H1 (cell line): ENCODE measurements at regions not wholly inside any gene's neighbourhood (a gene's known extent, or its start where the extent isn't known, plus 50 kb on each side); places are given as distances from the start of the nearest gene placed in this dataset.

Experiments used
- CTCF ChIA-PET: fragments of 300-600 bp; sonication (Branson Sonifier 250); formaldehyde crosslinking; loops from one replicate; lab custom pipeline; 2021; ENCODE audit not compliant: partially characterized antibody; lab: Charles Lee
- POLR2A ChIA-PET: fragments of 300-600 bp; sonication (Branson Sonifier 250); formaldehyde crosslinking; loops from one replicate; lab custom pipeline; 2021; ENCODE audit warnings: inconsistent platforms; ENCODE audit not compliant: partially characterized antibody; lab: Charles Lee
- DNase-seq, 2 experiments: peaks; one replicate each; pipeline versions ENCODE4 v3.0.0 to v3.0.0-alpha.2; 2010 to 2022; ENCODE audit warnings: low spot score in 2 of 2, low read depth in 1 of 2, mixed read lengths in 1 of 2
- FAIRE-seq: peaks from 2 replicates; lab custom pipeline; 2011; peaks lifted over from hg19 to GRCh38; lab: Jason Lieb, UNC
- H2AFZ ChIP-seq: 2 replicates; pipeline ENCODE4 v1.8.1; 2012; ENCODE audit warnings: low read length, inconsistent platforms
- H2AK5ac ChIP-seq: 2 replicates; pipeline ENCODE4 v1.6.1; 2013; ENCODE audit warnings: low read depth, low read length
- H2BK120ac ChIP-seq: replicated peaks from 2 replicates; pipeline ENCODE3; 2013; ENCODE audit warnings: low read depth, low read length, inconsistent platforms
- H2BK12ac ChIP-seq: 2 replicates; pipeline ENCODE4 v1.6.1; 2013; ENCODE audit warnings: low read depth, low read length
- H2BK15ac ChIP-seq: 2 replicates; pipeline ENCODE4 v1.6.1; 2013; ENCODE audit warnings: low read length
- H2BK20ac ChIP-seq: 2 replicates; pipeline ENCODE4 v1.6.1; 2013; ENCODE audit warnings: low read length
- H2BK5ac ChIP-seq: 2 replicates; pipeline ENCODE4 v1.6.1; 2013; ENCODE audit warnings: low read depth, low read length
- H3K14ac ChIP-seq: 2 replicates; pipeline ENCODE4 v1.6.1; 2013; ENCODE audit warnings: inconsistent platforms; ENCODE audit not compliant: insufficient read length
- H3K18ac ChIP-seq: 2 replicates; pipeline ENCODE4 v1.6.1; 2013; ENCODE audit warnings: low read length; ENCODE audit errors: extremely low read depth
- H3K23ac ChIP-seq: 2 replicates; pipeline ENCODE4 v1.6.1; 2013; ENCODE audit warnings: inconsistent platforms; ENCODE audit not compliant: insufficient read length
- H3K23me2 ChIP-seq: 2 replicates; pipeline ENCODE4 v1.6.1; 2013; ENCODE audit warnings: low read depth, low read length
- H3K27ac ChIP-seq: 2 replicates; pipeline ENCODE4 v1.6.1; 2011; ENCODE audit warnings: low read depth, low read length, inconsistent platforms
- H3K27me3 ChIP-seq, 4 experiments: replicated peaks in 1 of 4; 1 replicate in 1 of 4; 2 replicates in 3 of 4; pipeline versions ENCODE4 v1.6.1 to v1.8.1; 2011 to 2013; ENCODE audit warnings: low read length in 3 of 4, mild to moderate bottlenecking in 3 of 4, inconsistent platforms in 2 of 4, mixed read lengths in 2 of 4, moderate library complexity in 1 of 4; ENCODE audit not compliant: control insufficient read depth in 3 of 4, insufficient read depth in 3 of 4; ENCODE audit errors: extremely low read depth in 1 of 4
- H3K36me3 ChIP-seq, 4 experiments: 2 replicates each; pipeline versions ENCODE4 v1.6.1 to v1.8.1; 2011 to 2013; ENCODE audit warnings: mild to moderate bottlenecking in 4 of 4, low read length in 3 of 4, moderate library complexity in 2 of 4, control low read depth in 1 of 4, inconsistent platforms in 1 of 4; ENCODE audit not compliant: insufficient read depth in 4 of 4, control insufficient read depth in 2 of 4
- H3K4ac ChIP-seq: replicated peaks from 2 replicates; pipeline ENCODE3; 2013; ENCODE audit warnings: low read length, low read depth, mixed read lengths, inconsistent platforms; ENCODE audit not compliant: insufficient read length
- H3K4me1 ChIP-seq, 4 experiments: replicated peaks in 1 of 4; 1 replicate in 1 of 4; 2 replicates in 3 of 4; pipeline versions ENCODE4 v1.6.1 to v1.8.1; 2011 to 2013; ENCODE audit warnings: low read length in 3 of 4, inconsistent platforms in 2 of 4, mixed read lengths in 1 of 4; ENCODE audit not compliant: insufficient read depth in 4 of 4, control insufficient read depth in 3 of 4
- H3K4me2 ChIP-seq, 2 experiments: 2 replicates each; pipeline versions ENCODE4 v1.6.1 to v1.8.1; 2011 to 2013; ENCODE audit warnings: low read depth in 2 of 2, low read length in 2 of 2, control low read depth in 1 of 2, inconsistent platforms in 1 of 2, mild to moderate bottlenecking in 1 of 2; ENCODE audit not compliant: insufficient read depth in 1 of 2
- H3K4me3 ChIP-seq, 4 experiments: fragments of 200-600, 300-600 bp in 1 of 4; sonication (generic), shearing (Covaris generic), sonication (Bioruptor Twin) in 1 of 4; 2 replicates each; pipeline versions ENCODE4 v1.5.1 to v1.8.1; 2011 to 2016; ENCODE audit warnings: low read length in 4 of 4, low read depth in 3 of 4, control low read depth in 2 of 4, inconsistent platforms in 2 of 4, mild to moderate bottlenecking in 2 of 4, mixed read lengths in 1 of 4, moderate library complexity in 1 of 4; ENCODE audit not compliant: insufficient read depth in 2 of 4; ENCODE audit errors: extremely low read depth in 1 of 4
- H3K56ac ChIP-seq: replicated peaks from 2 replicates; pipeline ENCODE3; 2013; ENCODE audit warnings: low read depth, mild to moderate bottlenecking, mixed read lengths, low read length, inconsistent platforms; ENCODE audit not compliant: insufficient read length
- H3K79me1 ChIP-seq: 2 replicates; pipeline ENCODE4 v1.6.1; 2013; ENCODE audit warnings: low read depth, low read length, control low read depth
- H3K79me2 ChIP-seq, 2 experiments: 2 replicates each; pipeline versions ENCODE4 v1.6.1 to v1.8.1; 2012 to 2013; ENCODE audit warnings: low read length in 2 of 2, mild to moderate bottlenecking in 2 of 2, inconsistent platforms in 1 of 2; ENCODE audit not compliant: insufficient read depth in 2 of 2, control insufficient read depth in 1 of 2
- H3K9ac ChIP-seq, 4 experiments: replicated peaks in 1 of 4; 1 replicate in 1 of 4; 2 replicates in 3 of 4; pipeline versions ENCODE4 v1.6.1 to v1.8.1; 2011 to 2013; ENCODE audit warnings: low read depth in 3 of 4, low read length in 3 of 4, control low read depth in 2 of 4, mild to moderate bottlenecking in 2 of 4, moderate library complexity in 2 of 4, inconsistent platforms in 1 of 4; ENCODE audit errors: extremely low read depth in 1 of 4
- H3K9me3 ChIP-seq, 2 experiments: 2 replicates each; pipeline versions ENCODE4 v1.6.1 to v1.8.1; 2012 to 2013; ENCODE audit warnings: mild to moderate bottlenecking in 2 of 2, moderate library complexity in 2 of 2, control low read depth in 1 of 2, inconsistent platforms in 1 of 2, low read depth in 1 of 2, low read length in 1 of 2, mixed read lengths in 1 of 2; ENCODE audit not compliant: insufficient read depth in 2 of 2
- H4K20me1 ChIP-seq, 2 experiments: replicated peaks in 1 of 2; 2 replicates each; pipeline versions ENCODE3 to v1.8.1; 2011 to 2013; ENCODE audit warnings: inconsistent platforms in 2 of 2, low read length in 2 of 2, mild to moderate bottlenecking in 1 of 2; ENCODE audit not compliant: insufficient read depth in 2 of 2, control insufficient read depth in 1 of 2
- H4K5ac ChIP-seq: 2 replicates; pipeline ENCODE4 v1.6.1; 2013; ENCODE audit warnings: low read length, low read depth, mixed read lengths, inconsistent platforms; ENCODE audit not compliant: insufficient read length
- H4K8ac ChIP-seq: 2 replicates; pipeline ENCODE4 v1.8.0; 2013; ENCODE audit warnings: mild to moderate bottlenecking, moderate library complexity, low read length, inconsistent platforms; ENCODE audit not compliant: insufficient read depth; ENCODE audit errors: extremely low read depth
- H4K91ac ChIP-seq: replicated peaks from 2 replicates; pipeline ENCODE3; 2013; ENCODE audit warnings: low read length, mixed read lengths, inconsistent platforms; ENCODE audit not compliant: insufficient read length
- CBX8 ChIP-seq: fragments of 300-800, 300-1000 bp; sonication (generic); IDR thresholded peaks from 2 replicates; pipeline ENCODE4 v1.7.1; 2016; ENCODE audit warnings: low read depth, low read length, borderline replicate concordance
- KDM4A ChIP-seq: IDR thresholded peaks from one replicate; pipeline ENCODE4 v1.7.1; 2012; ENCODE audit warnings: low read depth, mild to moderate bottlenecking, moderate library complexity, low read length, inconsistent platforms; ENCODE audit not compliant: severe bottlenecking
- MAFK ChIP-seq: IDR thresholded peaks from 2 replicates; pipeline ENCODE4 v1.6.1; 2012; ENCODE audit warnings: low read depth, mild to moderate bottlenecking, improper control_type of control experiment, low read length
- MAX ChIP-seq: IDR thresholded peaks from 2 replicates; pipeline ENCODE4 v1.6.1; 2012; ENCODE audit warnings: inconsistent platforms
- NRF1 ChIP-seq: IDR thresholded peaks from 2 replicates; pipeline ENCODE4 v1.6.1; 2011; ENCODE audit warnings: mild to moderate bottlenecking, low read depth, low read length, improper control_type of control experiment
- PHF8 ChIP-seq: fragments of 200-600 bp; sonication (generic); conservative IDR thresholded peaks from 2 replicates; pipeline ENCODE4 v1.7.1; 2012; ENCODE audit warnings: low read depth, mild to moderate bottlenecking, inconsistent platforms, low read length, moderate library complexity
- RNF2 ChIP-seq: fragments of 200-900, 300-1000 bp; sonication (generic); IDR thresholded peaks from 2 replicates; pipeline ENCODE4 v1.7.1; 2016; ENCODE audit warnings: borderline replicate concordance, low read depth, mild to moderate bottlenecking, antibody characterized with exemption, low read length; ENCODE audit not compliant: poor library complexity, severe bottlenecking; ENCODE audit errors: missing control alignments
- WGBS, 2 experiments: shearing (Covaris generic) in 1 of 2; methylation state at CpG; one replicate each; pipeline versions ENCODE4 v1.1.6 to v1.1.7; 2013 to 2015; ENCODE audit warnings: low lambda C conversion rate in 2 of 2, mixed read lengths in 2 of 2, inconsistent platforms in 1 of 2, low coverage in 1 of 2, missing lambda C conversion rate in 1 of 2; ENCODE audit not compliant: insufficient replicate concordance in 2 of 2, insufficient coverage in 1 of 2, insufficient read length in 1 of 2; ENCODE audit errors: extremely low coverage in 1 of 2, missing lambda C conversion rate in 1 of 2; 5-methylcytosine and 5-hydroxymethylcytosine counted together

- Histone ChIP-seq H2BK20ac (no peak overlapping the region), H3K9me3 (no peaks in the 10 kb centered on the region), H3K4me3 (no peak overlapping the region), H3K27me3 (no peaks in the 10 kb centered on the region), H2AFZ (no peak overlapping the region), H2BK5ac (no peak overlapping the region), H3K36me3 (no peaks in the 10 kb centered on the region), H2BK12ac (0 out of 2 replicates have a peak overlapping the region, but pooled peaks have one; percentile 33), H2AK5ac (no peak overlapping the region), H3K4me1 (no peaks in the 10 kb centered on the region), H3K79me2 (no peaks in the 10 kb centered on the region), H2BK120ac (no peak overlapping the region), H4K8ac (no peak overlapping the region), H3K9ac (no peak overlapping the region), H3K18ac (no peak overlapping the region), H3K4me2 (no peak overlapping the region), H3K56ac (no peak overlapping the region), H3K27ac (no peak overlapping the region), H2BK15ac (no peak overlapping the region), H3K79me1 (no peaks in the 10 kb centered on the region), H3K4ac (no peak overlapping the region), H3K23me2 (no peaks in the 10 kb centered on the region), H4K20me1 (no peaks in the 10 kb centered on the region), H4K91ac (no peak overlapping the region), H3K14ac (no peak overlapping the region), H4K5ac (no peak overlapping the region), H3K23ac (no peak overlapping the region)
- CTCF ChIA-PET: interaction anchor here (1.2 kb wide), 1 partner anchor 63 kb away, joined by 4 read pairs; no protein-coding TSS in a partner anchor
- 90% methylated on average over 5 of the region's 5 CpGs; no CpG with 5 or more reads in 1 of the 2 experiments for WGBS, 2 experiments
- FAIRE-seq (no peak), DNase-seq (no peak)
- POLR2A ChIA-PET: interaction anchor here (0.6 kb wide), 1 partner anchor 462 kb away, joined by 3 read pairs; no protein-coding TSS in a partner anchor
- TF ChIP-seq PHF8 (no peak), KDM4A (no peak), MAX (no peak), MAFK (no peak), RNF2 (no peak), CBX8 (no peak), NRF1 (no peak)
Observed at GRCh38 chr15:81473946-81474345, 99.9 kb upstream of the TMC3 start.
